ENCODE measurements at regions not wholly inside any gene's neighbourhood (a gene's known extent, or its start where the extent isn't known, plus 50 kb on each side); places are given as distances from the start of the nearest gene placed in this dataset.

GRCh38 chr11:95297680-95298452 lies 66.9 kb upstream of the SESN3 start:
- DNase-seq, result peak; percentile 56

GRCh38 chr11:95296621-95297025 lies 65.6 kb upstream of the SESN3 start:
- no peak for DNase-seq

- DNase-seq, result no peak
These were observed 65.2 kb upstream of the SESN3 start for GRCh38 chr11:95296165-95296564.

- no peak for DNase-seq
These were observed 64.6 kb upstream of the SESN3 start for GRCh38 chr11:95295382-95296149.

DNA sequence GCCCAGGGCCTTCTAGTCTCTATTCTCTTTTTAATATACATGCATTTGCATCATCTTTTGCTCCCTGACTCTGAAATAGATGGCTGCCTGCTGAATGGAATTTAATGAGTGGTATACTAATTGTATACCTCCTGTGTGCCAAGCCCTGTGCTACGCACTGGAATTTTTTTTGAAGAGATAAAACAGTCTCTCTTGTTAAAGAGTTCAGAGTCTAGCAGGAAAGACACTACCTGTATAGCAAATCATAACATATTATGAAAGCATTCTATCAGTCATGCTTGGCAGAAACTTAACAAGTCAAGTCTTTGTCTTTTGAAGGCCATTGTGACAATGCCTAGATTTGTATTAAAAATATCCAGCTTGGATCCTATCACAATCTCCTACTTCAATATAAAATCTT lies 63.7 kb upstream of the SESN3 start:
- no peak for DNase-seq

- DNase-seq, result no peak
These were observed 62.1 kb upstream of the SESN3 start for GRCh38 chr11:95293116-95293515.

- no peak for DNase-seq
These were observed 60.9 kb upstream of the SESN3 start for GRCh38 chr11:95291946-95292345.

DNA sequence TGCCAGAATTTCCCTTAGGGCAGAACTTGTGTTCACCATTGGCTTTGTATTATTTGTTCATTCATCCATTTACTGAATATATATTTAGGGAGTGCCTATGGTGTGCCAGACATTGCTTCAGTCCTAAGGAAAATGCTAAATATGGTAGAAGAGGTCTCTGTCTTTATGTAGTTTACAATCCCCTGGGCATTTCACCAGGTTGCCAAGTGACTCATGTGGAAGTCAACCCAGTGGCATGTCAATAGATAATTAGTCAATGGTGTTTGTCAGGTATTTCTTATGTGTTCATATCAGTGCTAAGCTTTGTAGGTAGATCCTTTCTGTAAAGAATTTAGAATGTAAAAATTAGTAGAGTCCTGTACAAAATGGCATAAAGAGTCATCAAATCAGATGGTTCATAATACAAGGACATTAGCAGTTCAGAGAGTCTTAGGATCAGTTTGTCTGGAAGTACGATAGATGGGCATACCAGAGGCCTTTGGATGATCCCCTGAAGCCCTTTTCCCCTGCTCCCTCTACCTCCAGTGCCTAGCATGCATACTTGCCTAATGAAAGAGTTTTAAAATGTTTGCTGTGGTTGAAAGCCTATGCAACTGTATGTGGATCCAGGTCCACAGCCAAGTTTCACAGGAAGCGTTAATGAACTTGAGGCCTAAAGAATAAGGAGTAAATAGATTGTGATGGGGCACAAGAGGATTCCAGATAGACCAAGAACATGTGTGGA lies 58.5 kb upstream of the SESN3 start:
- no peak for DNase-seq

DNA sequence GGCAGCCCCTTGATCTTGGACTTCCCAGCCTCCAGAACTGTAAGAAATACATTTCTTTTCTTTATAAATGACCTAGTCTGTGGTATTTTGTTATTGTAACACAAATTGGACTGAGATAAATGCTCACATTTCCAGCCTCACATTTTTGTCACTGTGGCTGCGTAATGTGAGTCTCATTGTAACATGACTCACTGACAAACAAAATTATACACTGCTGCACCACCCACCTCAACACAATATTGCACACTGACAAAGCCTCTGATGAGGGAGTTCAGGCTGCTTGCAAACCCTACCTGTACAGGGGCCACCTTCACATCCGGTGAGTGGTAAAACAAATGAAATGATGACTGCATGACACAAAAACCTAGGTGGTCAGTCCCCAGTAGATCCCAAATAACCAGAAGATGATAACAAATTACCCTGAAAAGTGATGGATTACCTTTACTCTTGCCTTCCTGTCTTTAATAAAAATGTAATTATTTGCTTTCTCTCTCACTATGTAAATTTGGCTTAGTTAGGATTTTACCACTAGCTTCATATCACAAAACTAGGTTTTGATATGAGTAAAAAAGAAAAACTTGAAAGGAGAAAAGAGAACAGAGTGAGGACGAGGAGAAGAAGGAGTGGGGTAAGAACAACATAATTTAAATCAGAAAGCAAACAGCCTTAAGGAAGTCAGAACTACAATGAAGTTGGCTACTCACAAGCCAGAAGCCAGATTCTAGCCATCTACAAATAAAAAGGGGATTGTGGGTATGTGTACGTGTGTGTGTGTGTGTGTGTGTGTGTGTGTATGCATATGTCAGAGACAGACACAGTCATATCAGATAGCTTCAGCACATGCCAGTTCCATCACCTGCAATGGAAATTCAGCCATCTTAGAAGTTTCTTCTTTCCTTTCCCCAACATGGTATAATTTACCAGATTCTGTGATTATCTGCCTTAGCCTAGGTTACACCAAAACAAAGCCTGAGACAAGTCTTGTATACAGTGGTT lies 53.4 kb upstream of the SESN3 start:
- DNase-seq, result no peak

DNA sequence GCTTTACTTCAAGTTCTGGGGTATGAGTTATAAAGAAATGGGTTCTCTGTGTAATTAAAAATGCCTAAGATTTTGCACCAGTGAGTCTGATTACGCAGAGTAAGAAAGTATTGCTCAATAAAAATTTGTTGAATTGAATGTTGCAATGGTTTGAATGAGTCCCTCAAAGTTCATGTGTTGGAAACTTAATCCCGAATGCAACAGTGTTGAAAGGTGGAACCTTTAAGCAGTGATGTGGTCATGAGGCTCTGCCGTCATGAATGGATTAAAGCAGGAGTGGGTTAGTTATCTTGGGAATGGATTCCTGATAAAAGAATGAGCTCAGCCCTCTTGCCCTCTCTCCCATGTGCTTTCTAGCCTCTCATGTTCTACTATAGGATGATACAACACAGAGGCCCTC lies 52.6 kb upstream of the SESN3 start:
- no peak for DNase-seq

- DNase-seq, result no peak
These were observed 52.1 kb upstream of the SESN3 start for GRCh38 chr11:95283146-95283545.

- no peak for DNase-seq
These were observed 51.3 kb upstream of the SESN3 start for GRCh38 chr11:95282291-95282751.
